GM12892 (cell line): ENCODE measurements at regions not wholly inside any gene's neighbourhood (a gene's known extent, or its start where the extent isn't known, plus 50 kb on each side); places are given as distances from the start of the nearest gene placed in this dataset.
A peak's percentile ranks its signal among the peaks of the same experiment; 100 is the strongest.

Experiments used
- DNase-seq: peaks from one replicate; pipeline ENCODE4 v3.0.0; 2011; ENCODE audit not compliant: insufficient read length
- FAIRE-seq: peaks from 2 replicates; lab custom pipeline; 2011; peaks lifted over from hg19 to GRCh38; lab: Jason Lieb, UNC
- POLR2A ChIP-seq: IDR thresholded peaks from 2 replicates; pipeline ENCODE4 v1.6.1; 2011; ENCODE audit warnings: low read depth, low read length, control low read depth
- POLR2AphosphoS5 ChIP-seq: IDR thresholded peaks from 2 replicates; pipeline ENCODE4 v1.6.1; 2011; ENCODE audit warnings: low read depth, low read length, control low read depth
- TAF1 ChIP-seq: IDR thresholded peaks from 2 replicates; pipeline ENCODE4 v1.6.1; 2011; ENCODE audit warnings: low read depth, mild to moderate bottlenecking, control low read depth, low read length, borderline replicate concordance

DNA sequence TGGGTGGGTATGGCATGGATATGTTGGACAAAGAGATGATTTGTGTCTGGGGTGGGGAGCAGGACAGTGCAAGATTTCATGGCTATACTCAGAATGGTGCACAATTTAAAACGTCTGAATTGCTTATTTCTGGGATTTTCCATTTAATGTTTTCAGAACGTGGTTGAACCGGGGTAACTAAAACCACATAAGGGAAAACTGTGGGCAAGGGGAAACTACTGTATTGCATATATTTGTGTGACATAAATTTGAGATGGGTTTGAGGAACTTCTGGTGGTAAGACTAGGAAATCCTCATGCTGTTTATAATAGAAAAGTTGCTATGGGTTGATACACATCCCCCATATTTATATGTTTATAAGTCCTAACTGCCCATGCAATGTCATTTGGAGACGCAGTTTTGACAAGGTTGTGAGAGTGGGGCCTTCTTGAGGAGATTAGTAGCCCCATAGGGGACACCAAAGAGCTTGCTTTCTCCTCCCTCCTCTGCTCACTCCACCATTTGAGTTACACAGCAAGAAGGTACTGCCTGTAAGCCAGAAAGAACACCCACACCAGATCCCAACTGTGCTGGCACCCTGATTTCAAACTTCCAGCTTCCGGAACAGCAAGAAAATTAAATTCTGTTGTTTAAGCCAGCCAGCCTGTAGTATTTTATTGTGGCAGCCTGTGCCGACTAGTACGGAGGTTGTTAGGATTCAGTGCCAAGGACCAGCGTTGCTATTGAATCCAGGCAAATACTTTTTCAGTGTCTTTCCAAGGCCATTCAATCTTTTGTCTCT is 2118.9 kb downstream of the MAT2B start:
- TF ChIP-seq POLR2AphosphoS5 (no peak), TAF1 (no peak), POLR2A (no peak)
- FAIRE-seq: no peak
- DNase-seq: no peak

DNA sequence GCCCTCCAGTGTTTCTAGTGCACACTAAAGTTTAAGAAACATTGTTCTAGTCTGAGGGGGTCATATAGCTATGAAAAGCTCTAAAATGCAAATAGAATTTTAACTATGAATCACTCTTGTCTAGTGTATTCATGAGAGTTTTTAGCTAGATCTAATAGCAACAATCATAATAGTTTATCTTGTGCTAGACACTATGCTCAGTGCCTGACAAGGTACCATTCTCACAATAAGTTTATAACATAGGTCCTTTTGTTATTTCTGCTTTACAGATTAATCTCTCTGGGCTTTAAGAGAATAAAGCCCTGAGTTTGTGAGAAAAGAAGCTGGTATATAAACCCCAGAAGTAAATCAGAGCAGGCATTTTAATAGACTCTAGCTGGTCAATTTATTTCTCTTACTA is 2120.7 kb downstream of the MAT2B start:
- no peak for TF ChIP-seq POLR2A
- no peak for TF ChIP-seq POLR2AphosphoS5
- TF ChIP-seq TAF1: no peak
- FAIRE-seq: no peak
- no peak for DNase-seq

DNA sequence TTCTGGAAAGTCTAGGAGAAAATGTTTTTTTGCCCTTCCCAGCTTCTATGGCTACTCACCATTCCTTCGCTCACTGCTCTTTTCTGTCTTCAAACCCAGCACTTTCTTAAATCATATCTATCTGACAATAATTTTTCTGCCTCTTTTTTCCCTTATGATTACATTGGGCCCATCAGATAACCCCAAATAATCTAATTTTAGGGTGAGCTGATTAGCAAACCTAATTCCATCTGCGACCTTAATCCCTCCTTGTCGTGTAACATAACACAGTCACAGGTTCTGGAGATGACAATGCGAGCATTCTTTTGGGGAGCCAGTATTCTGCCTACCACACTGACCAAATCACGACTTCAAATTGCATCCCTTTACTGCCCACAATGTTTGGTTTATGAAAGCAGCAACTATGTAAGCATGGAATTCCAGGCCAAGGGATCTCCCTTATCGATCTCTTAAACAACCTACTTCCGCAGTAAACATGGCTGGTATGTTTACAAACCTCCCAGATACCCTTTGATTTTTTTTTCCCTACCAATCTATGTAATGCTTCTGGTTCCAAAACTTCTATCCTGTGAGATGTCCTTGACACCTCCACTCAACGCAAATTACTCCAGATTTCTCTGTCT is 2122.2 kb downstream of the MAT2B start:
- DNase-seq (no peak), FAIRE-seq (no peak)
- no peak for TF ChIP-seq POLR2A

DNA sequence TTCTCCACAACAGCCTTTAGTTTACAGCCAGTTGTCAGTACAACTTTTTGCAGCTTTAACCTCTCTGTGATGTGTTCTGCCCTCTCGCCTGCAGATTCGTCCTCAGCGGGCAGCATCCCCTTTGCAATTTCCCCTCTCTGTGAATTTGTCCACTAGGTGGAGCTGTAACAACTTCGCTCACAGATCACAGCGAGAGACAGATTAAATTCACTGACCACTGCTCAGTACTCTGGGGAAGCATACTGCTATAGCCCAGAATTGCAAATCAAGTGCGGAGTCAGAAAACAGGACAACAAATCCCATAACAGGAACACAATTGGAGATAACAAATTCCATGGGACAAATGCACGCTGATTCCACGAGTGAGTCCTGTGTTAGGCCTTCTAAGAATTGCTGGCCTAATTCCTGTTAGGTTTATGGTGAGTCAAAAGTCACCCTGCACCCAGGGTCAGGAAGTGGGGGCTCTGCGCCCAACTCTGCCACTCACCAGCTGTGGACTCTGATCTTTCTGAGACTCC is 2124.9 kb downstream of the MAT2B start:
- FAIRE-seq (peak; percentile 30), DNase-seq (no peak)
- TF ChIP-seq POLR2AphosphoS5 (no peak), POLR2A (no peak), TAF1 (no peak)

DNA sequence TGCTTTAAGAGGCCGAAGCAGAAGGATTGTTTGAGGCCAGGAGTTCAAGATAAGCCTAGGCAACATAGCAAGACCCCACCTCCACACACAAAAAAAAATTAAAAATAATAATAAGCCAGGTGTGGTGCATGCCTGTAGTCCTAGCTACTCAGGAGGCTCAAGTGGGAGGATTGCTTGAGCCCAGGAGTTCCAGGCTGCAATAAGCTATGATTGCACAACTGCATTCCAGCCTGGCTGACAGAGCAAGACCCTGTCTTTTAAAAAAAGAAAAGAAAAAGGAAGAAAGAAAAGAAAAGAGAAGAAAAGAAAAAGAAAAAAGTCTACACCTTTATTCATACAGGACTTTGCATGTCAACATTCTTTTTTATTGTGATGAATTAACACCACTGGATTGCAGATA is 2125.8 kb downstream of the MAT2B start:
- DNase-seq (no peak), FAIRE-seq (no peak)
- no peak for TF ChIP-seq POLR2A
- no peak for TF ChIP-seq TAF1
- TF ChIP-seq POLR2AphosphoS5: no peak

DNA sequence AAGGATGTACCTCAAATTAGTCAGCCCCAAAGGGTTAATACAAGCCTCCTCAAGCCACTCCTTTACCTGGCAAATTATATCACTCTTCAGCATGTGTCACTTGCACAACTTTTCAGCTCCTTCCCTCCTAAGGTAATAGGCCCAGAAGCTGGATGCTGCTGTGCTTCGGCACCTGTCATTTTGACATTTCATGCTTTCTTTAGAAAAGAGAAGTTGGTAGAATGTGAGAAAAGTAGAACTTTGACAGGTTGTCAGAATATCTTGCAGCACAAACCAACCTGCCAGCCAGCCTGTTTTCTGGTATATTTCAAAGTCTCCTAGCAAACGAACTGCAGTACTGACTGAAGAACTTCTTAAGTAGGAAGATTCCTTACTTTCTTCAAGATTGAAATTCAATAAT is 2136.9 kb downstream of the MAT2B start:
- TF ChIP-seq POLR2A: no peak
- TF ChIP-seq TAF1: no peak
- no peak for TF ChIP-seq POLR2AphosphoS5
- DNase-seq: no peak
- FAIRE-seq: no peak

DNA sequence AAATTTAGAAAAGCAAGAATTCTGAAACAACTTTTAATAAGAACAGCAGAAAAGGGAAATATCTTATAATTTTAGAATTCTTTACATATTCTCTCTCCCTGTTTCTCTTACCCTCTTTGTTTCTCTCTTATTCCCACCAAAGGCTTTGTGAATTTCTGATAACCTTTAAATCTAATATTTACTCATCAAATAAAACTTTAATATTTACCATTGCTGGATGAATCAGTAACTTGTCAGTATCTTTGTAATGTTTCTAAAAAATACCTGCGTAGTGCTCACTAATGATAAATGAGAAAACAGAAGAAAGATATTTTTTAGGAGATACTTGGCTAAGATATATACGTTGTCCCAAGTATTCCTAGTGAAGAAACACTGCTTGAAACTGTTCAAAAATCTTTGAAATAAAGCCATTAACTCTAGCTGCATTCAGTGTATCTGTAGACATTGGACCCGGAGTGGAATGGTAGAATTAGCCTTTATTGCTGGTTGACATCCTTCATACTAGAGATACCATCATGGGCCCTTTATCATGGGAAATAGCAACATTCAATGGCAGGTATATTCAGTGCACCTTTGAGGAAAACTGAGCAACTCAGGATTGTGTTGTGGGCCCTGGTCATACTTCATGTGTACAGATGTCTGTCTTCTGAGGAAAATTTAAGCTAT is 2160.4 kb downstream of the MAT2B start:
- no peak for FAIRE-seq
- TF ChIP-seq TAF1 (no peak), POLR2A (no peak), POLR2AphosphoS5 (no peak)
- no peak for DNase-seq

DNA sequence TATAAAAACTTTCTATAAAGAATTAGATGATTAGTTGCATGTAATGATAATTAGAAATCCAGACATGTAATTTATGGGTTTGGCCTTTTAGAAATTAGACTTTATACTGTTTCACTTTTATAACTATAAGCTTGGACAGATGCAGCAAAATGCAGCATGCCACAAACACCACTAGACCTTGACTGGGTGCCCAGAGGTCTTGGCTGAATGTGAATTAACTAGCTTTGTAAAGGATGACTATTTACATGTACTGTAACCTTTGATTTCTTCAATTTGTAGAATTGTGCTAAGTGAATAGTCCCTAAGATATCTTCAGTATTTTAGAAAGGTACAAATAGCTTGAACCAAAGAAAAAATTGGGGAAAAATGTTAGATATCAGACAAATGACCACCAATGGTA is 2168.1 kb downstream of the MAT2B start:
- DNase-seq: no peak
- FAIRE-seq: no peak
- TF ChIP-seq POLR2A: no peak
- no peak for TF ChIP-seq POLR2AphosphoS5
- TF ChIP-seq TAF1: no peak

DNA sequence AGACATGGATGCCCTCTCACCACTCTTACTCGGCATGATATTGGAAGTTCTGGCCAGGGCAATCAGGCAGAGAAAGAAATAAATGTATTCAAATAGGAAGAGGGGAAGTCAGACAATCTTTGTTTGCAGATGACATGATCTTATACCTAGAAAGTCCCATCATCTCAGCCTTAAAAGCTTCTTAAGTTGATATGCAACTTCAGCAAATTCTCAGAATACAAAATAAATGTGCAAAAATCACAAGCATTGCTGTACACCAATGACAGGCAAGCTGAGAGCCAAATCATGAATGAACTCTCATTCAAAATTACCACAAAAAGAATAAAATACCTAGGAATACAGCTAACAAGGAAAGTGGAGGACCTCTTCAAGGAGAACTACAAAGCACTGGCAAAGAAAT is 2190.4 kb downstream of the MAT2B start:
- TF ChIP-seq POLR2AphosphoS5: no peak
- no peak for TF ChIP-seq POLR2A
- TF ChIP-seq TAF1: no peak
- DNase-seq: no peak
- FAIRE-seq: no peak

DNA sequence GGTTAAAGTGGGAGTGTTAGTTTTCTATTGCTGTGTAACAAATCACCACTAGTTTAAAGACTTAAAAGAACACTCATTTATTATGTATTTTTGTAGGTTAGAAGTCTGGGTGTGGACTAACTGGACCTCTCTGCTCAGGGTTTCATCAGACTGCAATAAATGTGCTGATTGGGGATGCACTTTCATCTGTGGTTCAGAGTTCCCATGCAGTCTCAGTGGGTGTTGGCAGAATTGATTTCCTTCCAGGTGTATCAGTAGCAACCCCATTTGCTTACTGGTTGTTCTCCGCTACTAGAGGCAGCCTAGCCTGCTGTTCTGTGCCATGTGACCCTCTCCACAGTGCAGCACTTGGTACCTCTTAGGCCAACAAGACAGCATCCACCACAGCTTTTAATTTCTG is 2200.5 kb downstream of the MAT2B start:
- DNase-seq (no peak), FAIRE-seq (no peak)
- no peak for TF ChIP-seq POLR2A

DNA sequence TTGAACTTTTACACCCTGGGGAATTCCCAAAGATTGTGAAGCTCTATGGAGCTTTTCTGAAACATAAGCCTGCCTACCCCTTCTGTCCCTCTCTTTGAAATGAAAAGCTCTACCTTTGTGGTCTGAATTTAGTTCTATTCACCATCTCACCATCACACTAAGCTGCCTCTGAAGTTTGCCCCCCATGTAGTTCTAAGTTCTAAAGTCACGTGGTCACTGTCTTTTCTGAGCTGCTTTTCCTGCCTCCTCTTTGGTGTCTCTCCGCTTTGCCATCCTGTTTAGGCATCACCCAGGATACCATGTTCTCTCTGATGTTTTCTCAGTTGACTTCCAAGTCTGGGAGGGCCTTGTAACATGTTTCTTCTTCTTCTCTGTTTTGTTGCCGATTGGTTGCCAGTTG is 2206.6 kb downstream of the MAT2B start:
- no peak for TF ChIP-seq POLR2AphosphoS5
- TF ChIP-seq POLR2A: no peak
- no peak for TF ChIP-seq TAF1
- DNase-seq (no peak), FAIRE-seq (no peak)

DNA sequence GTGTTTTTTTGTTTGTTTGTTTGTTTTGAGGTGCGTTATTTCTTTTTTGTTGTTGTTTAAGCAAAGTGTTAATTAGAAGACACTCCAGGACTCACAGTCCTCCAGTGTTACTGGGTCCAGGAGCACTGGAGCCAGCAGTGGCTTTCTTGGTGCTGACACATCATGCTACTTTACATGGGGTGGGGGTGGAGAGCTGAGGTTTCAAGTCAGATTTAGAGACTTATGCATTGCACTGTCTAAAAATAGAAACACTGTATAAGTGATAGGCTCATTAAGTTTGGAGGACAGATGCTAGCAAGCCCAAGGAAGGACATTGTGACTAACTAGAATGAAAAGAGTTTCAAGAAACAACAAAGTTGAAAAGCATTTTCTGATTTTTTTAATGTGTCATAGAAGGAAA is 2209.2 kb downstream of the MAT2B start:
- no peak for FAIRE-seq
- no peak for DNase-seq
- TF ChIP-seq TAF1 (no peak), POLR2AphosphoS5 (no peak), POLR2A (no peak)
